SK-N-SH (cell line): ENCODE measurements at regions not wholly inside any gene's neighbourhood (a gene's known extent, or its start where the extent isn't known, plus 50 kb on each side); places are given as distances from the start of the nearest gene placed in this dataset.

Source experiments
- CTCF ChIA-PET: fragments of 300-600, 350-600 bp; formaldehyde crosslinking; extraction: SDS; loops from one replicate; lab custom pipeline; 2021; lab: Yijun Ruan, JAX
- POLR2A ChIA-PET: fragments of 350-600 bp; sonication (Branson Sonifier 250); formaldehyde crosslinking; extraction: SDS; loops from one replicate; lab custom pipeline; 2020; ENCODE audit warnings: antibody characterized with exemption, inconsistent platforms; lab: Yijun Ruan, JAX
- DNase-seq: peaks from one replicate; pipeline ENCODE4 v3.0.0; 2012
- H2AFZ ChIP-seq: fragments of 200-600 bp; sonication (generic); 2 replicates; pipeline ENCODE4 v1.8.1; 2016; ENCODE audit warnings: antibody characterized with exemption, mild to moderate bottlenecking, low read depth
- H3F3A ChIP-seq: fragments of 200-600 bp; sonication (generic); replicated peaks from 2 replicates; pipeline ENCODE3; 2016; ENCODE audit warnings: antibody characterized with exemption, mild to moderate bottlenecking; ENCODE audit not compliant: insufficient read depth
- H3K27ac ChIP-seq, 2 experiments: fragments of 200-500 bp in 1 of 2; fragments of 200-600 bp in 1 of 2; sonication (Bioruptor generic) in 1 of 2; sonication (generic), shearing (Covaris generic) in 1 of 2; 2 replicates each; pipeline versions ENCODE4 v1.5.1 to v1.6.1; 2014 to 2016; ENCODE audit warnings: low read depth in 2 of 2, inconsistent platforms in 1 of 2, low read length in 1 of 2, mild to moderate bottlenecking in 1 of 2, mixed read lengths in 1 of 2
- H3K27me3 ChIP-seq: fragments of 200-600 bp; sonication (generic), shearing (Covaris generic); 2 replicates; pipeline ENCODE4 v1.6.1; 2016; ENCODE audit warnings: mixed run types; ENCODE audit not compliant: insufficient read depth
- H3K36me3 ChIP-seq, 2 experiments: fragments of 200-500 bp in 1 of 2; fragments of 200-600 bp in 1 of 2; sonication (Bioruptor generic) in 1 of 2; sonication (generic) in 1 of 2; replicated peaks in 1 of 2; 2 replicates each; pipeline versions ENCODE3 to v1.5.1; 2014 to 2016; ENCODE audit warnings: low read length in 1 of 2, mild to moderate bottlenecking in 1 of 2; ENCODE audit not compliant: insufficient read depth in 2 of 2, control insufficient read depth in 1 of 2
- H3K4me1 ChIP-seq, 2 experiments: fragments of 200-500 bp in 1 of 2; fragments of 200-600 bp in 1 of 2; sonication (Bioruptor generic) in 1 of 2; sonication (generic), shearing (Covaris generic) in 1 of 2; 2 replicates each; pipeline versions ENCODE4 v1.5.1 to v1.6.1; 2014 to 2016; ENCODE audit warnings: low read depth in 1 of 2, low read length in 1 of 2, mixed run types in 1 of 2; ENCODE audit not compliant: insufficient read depth in 2 of 2, control insufficient read depth in 1 of 2
- H3K4me2 ChIP-seq: fragments of 200-600 bp; sonication (generic), shearing (Covaris generic); 2 replicates; pipeline ENCODE4 v1.6.1; 2017; ENCODE audit warnings: mixed run types
- H3K4me3 ChIP-seq, 2 experiments: fragments of 200-500 bp in 1 of 2; fragments of 200-600 bp in 1 of 2; sonication (Bioruptor generic) in 1 of 2; sonication (generic), shearing (Covaris generic) in 1 of 2; 2 replicates each; pipeline versions ENCODE4 v1.5.1 to v1.8.1; 2014 to 2016; ENCODE audit warnings: low read depth in 2 of 2, inconsistent platforms in 1 of 2, low read length in 1 of 2, mild to moderate bottlenecking in 1 of 2, mixed read lengths in 1 of 2, moderate library complexity in 1 of 2
- H3K79me2 ChIP-seq: fragments of 200-600 bp; sonication (generic); 2 replicates; pipeline ENCODE4 v1.8.1; 2017; ENCODE audit warnings: mild to moderate bottlenecking; ENCODE audit not compliant: insufficient read depth
- H3K9ac ChIP-seq: fragments of 200-600 bp; sonication (generic); 2 replicates; pipeline ENCODE4 v1.6.1; 2017; ENCODE audit warnings: mixed run types
- H3K9me2 ChIP-seq: fragments of 200-600 bp; sonication (generic); 2 replicates; pipeline ENCODE4 v1.6.1; 2017; ENCODE audit warnings: mixed run types
- H3K9me3 ChIP-seq: fragments of 200-600 bp; sonication (generic); 2 replicates; pipeline ENCODE4 v1.6.1; 2017; ENCODE audit warnings: mixed run types, mild to moderate bottlenecking, moderate library complexity
- H4K20me1 ChIP-seq: fragments of 200-600 bp; sonication (generic); 2 replicates; pipeline ENCODE4 v1.6.1; 2017; ENCODE audit warnings: mild to moderate bottlenecking, mixed run types; ENCODE audit not compliant: insufficient read depth
- EP300 ChIP-seq, 2 experiments: IDR thresholded peaks; 2 replicates each; pipeline versions ENCODE4 v1.4.0 to v1.6.1; 2012; ENCODE audit warnings: borderline replicate concordance in 1 of 2, low read depth in 1 of 2, low read length in 1 of 2
- EZH2phosphoT487 ChIP-seq: fragments of 200-600 bp; sonication (generic); IDR thresholded peaks from 2 replicates; pipeline ENCODE4 v1.6.1; 2017; ENCODE audit warnings: low read depth, mixed run types, mild to moderate bottlenecking, antibody characterized with exemption, moderate library complexity, borderline replicate concordance
- FOSL2 ChIP-seq: IDR thresholded peaks from 2 replicates; pipeline ENCODE4 v1.4.0; 2012; ENCODE audit warnings: low read depth, mild to moderate bottlenecking, moderate library complexity, borderline replicate concordance
- FOXM1 ChIP-seq: IDR thresholded peaks from 2 replicates; pipeline ENCODE4 v1.4.0; 2012; ENCODE audit warnings: low read depth, mild to moderate bottlenecking
- GABPA ChIP-seq: IDR thresholded peaks from 2 replicates; pipeline ENCODE4 v1.4.0; 2012; ENCODE audit warnings: low read depth, mild to moderate bottlenecking
- GATA2 ChIP-seq: sonication (generic); formaldehyde crosslinking; IDR thresholded peaks from 2 replicates; pipeline ENCODE4 v1.5.0; 2020; ENCODE audit warnings: mild to moderate bottlenecking, missing genetic modification reagents
- MEF2A ChIP-seq: IDR thresholded peaks from 2 replicates; pipeline ENCODE4 v1.4.0; 2012; ENCODE audit warnings: low read depth, borderline replicate concordance
- MXI1 ChIP-seq: IDR thresholded peaks from 2 replicates; pipeline ENCODE4 v1.6.1; 2012; ENCODE audit warnings: mild to moderate bottlenecking, low read depth, low read length, improper control_type of control experiment
- NFIC ChIP-seq: IDR thresholded peaks from 2 replicates; pipeline ENCODE4 v1.4.0; 2012; ENCODE audit warnings: borderline replicate concordance
- POLR2AphosphoS5 ChIP-seq: IDR thresholded peaks from 2 replicates; pipeline ENCODE4 v1.6.1; 2012; ENCODE audit warnings: low read depth, low read length
- RAD21 ChIP-seq: IDR thresholded peaks from 2 replicates; pipeline ENCODE4 v1.6.1; 2012; ENCODE audit warnings: mild to moderate bottlenecking, low read length
- RCOR1 ChIP-seq: fragments of 150-350 bp; IDR thresholded peaks from 2 replicates; pipeline ENCODE4 v1.6.1; 2017; ENCODE audit warnings: antibody characterized with exemption, low read length
- RFX5 ChIP-seq: IDR thresholded peaks from 2 replicates; pipeline ENCODE4 v1.6.1; 2012; ENCODE audit warnings: mild to moderate bottlenecking, improper control_type of control experiment, low read length
- SIN3A ChIP-seq: IDR thresholded peaks from 2 replicates; pipeline ENCODE4 v1.6.1; 2012; ENCODE audit warnings: low read depth, mild to moderate bottlenecking, low read length, moderate library complexity, borderline replicate concordance
- SMC3 ChIP-seq: IDR thresholded peaks from 2 replicates; pipeline ENCODE4 v1.6.1; 2012; ENCODE audit warnings: low read depth, low read length, improper control_type of control experiment
- TAF1 ChIP-seq: IDR thresholded peaks from 2 replicates; pipeline ENCODE4 v1.6.1; 2012; ENCODE audit warnings: low read depth, mild to moderate bottlenecking, low read length, moderate library complexity, borderline replicate concordance
- TCF12 ChIP-seq: IDR thresholded peaks from 2 replicates; pipeline ENCODE4 v1.4.0; 2012
- USF1 ChIP-seq: IDR thresholded peaks from 2 replicates; pipeline ENCODE4 v1.4.0; 2012; ENCODE audit warnings: low read depth, borderline replicate concordance
- YY1 ChIP-seq: IDR thresholded peaks from 2 replicates; pipeline ENCODE4 v1.4.0; 2012; ENCODE audit warnings: low read depth, mild to moderate bottlenecking
- WGBS: methylation state at CpG from one replicate; pipeline ENCODE4 v1.1.6; 2017; ENCODE audit warnings: low lambda C conversion rate; 5-methylcytosine and 5-hydroxymethylcytosine counted together
- TF ChIP-seq, protein P1 (sequence below): IDR thresholded peaks from 2 replicates; pipeline ENCODE4 v1.4.0; 2012; ENCODE audit warnings: low read depth

DNA sequence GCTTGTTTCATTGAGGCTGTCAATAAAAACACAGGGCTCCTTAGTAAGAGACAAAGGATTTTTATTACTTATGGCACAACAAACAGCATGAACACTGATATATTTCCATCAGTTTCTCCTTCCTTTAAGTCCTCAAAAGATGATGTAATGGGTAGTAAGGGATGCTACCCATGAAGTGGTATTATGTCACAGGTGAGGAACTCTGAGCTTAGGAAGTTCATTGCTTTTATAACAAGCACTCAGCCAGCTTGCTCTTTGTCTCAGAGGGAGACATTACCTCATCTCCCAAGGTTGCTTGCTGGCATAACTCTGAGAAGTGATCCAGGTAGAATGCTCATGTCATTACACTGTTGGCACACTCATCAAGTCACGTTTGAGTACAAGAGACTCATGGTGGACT lies 287.0 kb upstream of the OR4E1 start:
- no peak overlapping the region for H3K4me2 ChIP-seq
- H3K79me2 ChIP-seq, result no peaks in the 10 kb centered on the region
- H3K36me3 ChIP-seq, result no peaks in the 10 kb centered on the region
- TF ChIP-seq TCF12, result no peak
- TF ChIP-seq TAF1, result no peak
- TF ChIP-seq GABPA, result no peak
- no peak for TF ChIP-seq SIN3A
- no peak for TF ChIP-seq FOSL2
- no peak for TF ChIP-seq SMC3
- no peak for TF ChIP-seq POLR2AphosphoS5
- no peak for TF ChIP-seq RFX5
- no peak for TF ChIP-seq MEF2A
- TF ChIP-seq FOXM1, result no peak
- TF ChIP-seq RCOR1, result no peak
- TF ChIP-seq NFIC, result no peak
- TF ChIP-seq, protein P1, sequence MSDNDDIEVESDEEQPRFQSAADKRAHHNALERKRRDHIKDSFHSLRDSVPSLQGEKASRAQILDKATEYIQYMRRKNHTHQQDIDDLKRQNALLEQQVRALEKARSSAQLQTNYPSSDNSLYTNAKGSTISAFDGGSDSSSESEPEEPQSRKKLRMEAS, result no peak
- TF ChIP-seq RAD21, result no peak
- no peak for TF ChIP-seq USF1
- no peak for TF ChIP-seq GATA2 (CRISPR knock-in tag)
- no peak for TF ChIP-seq EZH2phosphoT487
- H3K4me1 ChIP-seq, result no peaks in the 10 kb centered on the region
- H3K9me3 ChIP-seq, result no peaks in the 10 kb centered on the region
- H3F3A ChIP-seq, result no peaks in the 10 kb centered on the region
- ChIA-PET POLR2A (no interaction called here), CTCF (interaction anchor here (1.1 to 2.0 kb wide), 3 partner anchors 15 to 43 kb away, joined by 3 to 6 read pairs (median 4); no protein-coding TSS in a partner anchor)
- H3K27me3 ChIP-seq, result no peaks in the 10 kb centered on the region
- DNase-seq, result no peak
- no peak overlapping the region for H3K27ac ChIP-seq
- no peaks in the 10 kb centered on the region for H3K9me2 ChIP-seq
- H3K4me3 ChIP-seq, result no peak overlapping the region
- H3K9ac ChIP-seq, result no peak overlapping the region
- WGBS, result 0% methylated on average over 1 of the region's 1 CpG
- H2AFZ ChIP-seq, result no peak overlapping the region
- H4K20me1 ChIP-seq, result no peaks in the 10 kb centered on the region

- WGBS, result 4% methylated on average over 3 of the region's 3 CpGs
- Histone ChIP-seq H3K4me1 (no peaks in the 10 kb centered on the region), H3K9ac (no peak overlapping the region), H3K79me2 (no peaks in the 10 kb centered on the region), H3K27ac (no peak overlapping the region), H3F3A (no peaks in the 10 kb centered on the region), H4K20me1 (no peaks in the 10 kb centered on the region), H3K27me3 (no peaks in the 10 kb centered on the region), H2AFZ (no peak overlapping the region), H3K9me3 (no peaks in the 10 kb centered on the region), H3K4me3 (no peak overlapping the region), H3K9me2 (no peaks in the 10 kb centered on the region), H3K36me3 (no peaks in the 10 kb centered on the region), H3K4me2 (no peak overlapping the region)
- DNase-seq, result no peak
- CTCF ChIA-PET, result interaction anchor here (0.8 to 1.4 kb wide), 2 partner anchors 20 to 24 kb away, joined by 3 read pairs; no protein-coding TSS in a partner anchor
- TF ChIP-seq EP300 (IDR thresholded peaks at IDR 0.05; ENCODE audit: borderline replicate concordance in 1 of 2, low read depth in 1 of 2, low read length in 1 of 2) (no peak), TAF1 (no peak), USF1 (no peak), YY1 (no peak), MXI1 (no peak)
- TF ChIP-seq, all 33 proteins: peak for 0
- POLR2A ChIA-PET, result no interaction called here
These were observed 268.3 kb upstream of the OR4E1 start for GRCh38 chr14:21941885-21942284.
